HG03095 (cell line): ENCODE measurements at regions not wholly inside any gene's neighbourhood (a gene's known extent, or its start where the extent isn't known, plus 50 kb on each side); places are given as distances from the start of the nearest gene placed in this dataset.

Experiments
- ATAC-seq: cut with Tn5 transposase; IDR thresholded peaks from one replicate; pipeline ENCODE4 v1.9.1; 2021; ENCODE audit warnings: moderate library complexity; ENCODE audit not compliant: unreplicated experiment

- ATAC-seq: no peak
These were observed 109.2 kb upstream of the PCDH18 start for GRCh38 chr4:137641544-137641943.

- ATAC-seq: no peak
These were observed 108.5 kb upstream of the PCDH18 start for GRCh38 chr4:137640838-137641158.

GRCh38 chr4:137640156-137640837 lies 108.0 kb upstream of the PCDH18 start:
- ATAC-seq: no peak

GRCh38 chr4:137638934-137639333 lies 106.6 kb upstream of the PCDH18 start:
- no peak for ATAC-seq

GRCh38 chr4:137635601-137636000 lies 103.3 kb upstream of the PCDH18 start:
- no peak for ATAC-seq

- no peak for ATAC-seq
These were observed 102.8 kb upstream of the PCDH18 start for GRCh38 chr4:137635108-137635507.

- no peak for ATAC-seq
These were observed 100.5 kb upstream of the PCDH18 start for GRCh38 chr4:137632842-137633241.

- ATAC-seq: no peak
These were observed 99.3 kb upstream of the PCDH18 start for GRCh38 chr4:137631605-137632004.

- ATAC-seq: no peak
These were observed 98.0 kb upstream of the PCDH18 start for GRCh38 chr4:137630252-137630651.

GRCh38 chr4:137627739-137628460 lies 95.6 kb upstream of the PCDH18 start:
- ATAC-seq: no peak

- ATAC-seq: no peak
These were observed 94.8 kb upstream of the PCDH18 start for GRCh38 chr4:137626942-137627738.

- ATAC-seq: no peak
These were observed 90.7 kb upstream of the PCDH18 start for GRCh38 chr4:137623013-137623412.

GRCh38 chr4:137621056-137621455 lies 88.8 kb upstream of the PCDH18 start:
- ATAC-seq: no peak

GRCh38 chr4:137614491-137614890 lies 82.2 kb upstream of the PCDH18 start:
- ATAC-seq: no peak

GRCh38 chr4:137611998-137612700 lies 79.9 kb upstream of the PCDH18 start:
- ATAC-seq: no peak

GRCh38 chr4:137610960-137611359 lies 78.7 kb upstream of the PCDH18 start:
- no peak for ATAC-seq

- ATAC-seq: no peak
These were observed 77.6 kb upstream of the PCDH18 start for GRCh38 chr4:137609718-137610430.

- no peak for ATAC-seq
These were observed 75.8 kb upstream of the PCDH18 start for GRCh38 chr4:137608085-137608484.

- no peak for ATAC-seq
These were observed 70.1 kb upstream of the PCDH18 start for GRCh38 chr4:137602436-137602835.

- no peak for ATAC-seq
These were observed 69.6 kb upstream of the PCDH18 start for GRCh38 chr4:137601934-137602333.

- ATAC-seq: no peak
These were observed 67.4 kb upstream of the PCDH18 start for GRCh38 chr4:137599734-137600133.
